SH-SY5Y (cell line): ENCODE measurements at regions not wholly inside any gene's neighbourhood (a gene's known extent, or its start where the extent isn't known, plus 50 kb on each side); places are given as distances from the start of the nearest gene placed in this dataset.

Experiments
- GATA2 ChIP-seq: IDR thresholded peaks from 2 replicates; pipeline ENCODE4 v1.6.1; 2011; ENCODE audit warnings: mild to moderate bottlenecking, low read depth, low read length
- GATA3 ChIP-seq: IDR thresholded peaks from 2 replicates; pipeline ENCODE4 v1.6.1; 2011; ENCODE audit warnings: low read depth, mild to moderate bottlenecking, low read length, moderate library complexity

GRCh38 chr7:125675640-125676039 is 746.0 kb upstream of the POT1 start:
- no peak for TF ChIP-seq GATA2
- no peak for TF ChIP-seq GATA3
